Effector CD8-positive, alpha-beta T cell (primary cell): ENCODE measurements at regions not wholly inside any gene's neighbourhood (a gene's known extent, or its start where the extent isn't known, plus 50 kb on each side); places are given as distances from the start of the nearest gene placed in this dataset.

Experiments used
- DNase-seq: peaks from one replicate; lab custom pipeline; 2025; lab: John Stamatoyannopoulos, UW

GRCh38 chr5:36355516-36355915 is 53.8 kb upstream of the RANBP3L start:
- DNase-seq: no peak

- no peak for DNase-seq
Observed at GRCh38 chr5:36356915-36357314, 55.2 kb upstream of the RANBP3L start.

GRCh38 chr5:36357391-36357975 is 55.8 kb upstream of the RANBP3L start:
- DNase-seq: no peak

GRCh38 chr5:36359267-36359666 is 57.6 kb upstream of the RANBP3L start:
- DNase-seq: no peak

- DNase-seq: no peak
Observed at GRCh38 chr5:36360307-36360706, 58.6 kb upstream of the RANBP3L start.

- no peak for DNase-seq
Observed at GRCh38 chr5:36363101-36363500, 61.4 kb upstream of the RANBP3L start.

GRCh38 chr5:36363744-36364143 is 62.0 kb upstream of the RANBP3L start:
- DNase-seq: no peak

GRCh38 chr5:36364473-36364872 is 62.8 kb upstream of the RANBP3L start:
- no peak for DNase-seq

- no peak for DNase-seq
Observed at GRCh38 chr5:36365896-36366295, 64.2 kb upstream of the RANBP3L start.

GRCh38 chr5:36366883-36367282 is 65.2 kb upstream of the RANBP3L start:
- DNase-seq: no peak

- no peak for DNase-seq
Observed at GRCh38 chr5:36367524-36367923, 65.8 kb upstream of the RANBP3L start.

- no peak for DNase-seq
Observed at GRCh38 chr5:36369219-36369690, 67.6 kb upstream of the RANBP3L start.

GRCh38 chr5:36370073-36370472 is 68.4 kb upstream of the RANBP3L start:
- no peak for DNase-seq

- DNase-seq: no peak
Observed at GRCh38 chr5:36371366-36371765, 69.7 kb upstream of the RANBP3L start.

GRCh38 chr5:36373527-36374086 is 71.9 kb upstream of the RANBP3L start:
- no peak for DNase-seq

GRCh38 chr5:36374266-36374862 is 72.7 kb upstream of the RANBP3L start:
- no peak for DNase-seq

- no peak for DNase-seq
Observed at GRCh38 chr5:36377192-36377591, 75.5 kb upstream of the RANBP3L start.

GRCh38 chr5:36378551-36378950 is 76.8 kb upstream of the RANBP3L start:
- no peak for DNase-seq

- DNase-seq: no peak
Observed at GRCh38 chr5:36382890-36383289, 81.2 kb upstream of the RANBP3L start.

- no peak for DNase-seq
Observed at GRCh38 chr5:36383942-36384341, 82.2 kb upstream of the RANBP3L start.

GRCh38 chr5:36384845-36385244 is 83.1 kb upstream of the RANBP3L start:
- no peak for DNase-seq

- no peak for DNase-seq
Observed at GRCh38 chr5:36385495-36385894, 83.8 kb upstream of the RANBP3L start.

GRCh38 chr5:36388288-36388687 is 86.6 kb upstream of the RANBP3L start:
- no peak for DNase-seq

- DNase-seq: no peak
Observed at GRCh38 chr5:36389245-36389644, 87.5 kb upstream of the RANBP3L start.
